Epithelial cell of esophagus (primary cell): ENCODE measurements at regions not wholly inside any gene's neighbourhood (a gene's known extent, or its start where the extent isn't known, plus 50 kb on each side); places are given as distances from the start of the nearest gene placed in this dataset.

Source experiments
- DNase-seq: peaks from one replicate; pipeline ENCODE4 v3.0.0; 2010; ENCODE audit warnings: low read depth
- H3K4me3 ChIP-seq: 2 replicates; pipeline ENCODE4 v1.5.1; 2011; ENCODE audit warnings: mild to moderate bottlenecking, low read length, control low read depth
- TF ChIP-seq, protein P1 (sequence below): IDR thresholded peaks from 2 replicates; pipeline ENCODE4 v1.5.1; 2011; ENCODE audit warnings: low read depth, mild to moderate bottlenecking, low read length, control low read depth, inconsistent platforms; ENCODE audit not compliant: insufficient read depth; ENCODE audit errors: missing control alignments

- no peak overlapping the region for H3K4me3 ChIP-seq
- TF ChIP-seq, protein P1, sequence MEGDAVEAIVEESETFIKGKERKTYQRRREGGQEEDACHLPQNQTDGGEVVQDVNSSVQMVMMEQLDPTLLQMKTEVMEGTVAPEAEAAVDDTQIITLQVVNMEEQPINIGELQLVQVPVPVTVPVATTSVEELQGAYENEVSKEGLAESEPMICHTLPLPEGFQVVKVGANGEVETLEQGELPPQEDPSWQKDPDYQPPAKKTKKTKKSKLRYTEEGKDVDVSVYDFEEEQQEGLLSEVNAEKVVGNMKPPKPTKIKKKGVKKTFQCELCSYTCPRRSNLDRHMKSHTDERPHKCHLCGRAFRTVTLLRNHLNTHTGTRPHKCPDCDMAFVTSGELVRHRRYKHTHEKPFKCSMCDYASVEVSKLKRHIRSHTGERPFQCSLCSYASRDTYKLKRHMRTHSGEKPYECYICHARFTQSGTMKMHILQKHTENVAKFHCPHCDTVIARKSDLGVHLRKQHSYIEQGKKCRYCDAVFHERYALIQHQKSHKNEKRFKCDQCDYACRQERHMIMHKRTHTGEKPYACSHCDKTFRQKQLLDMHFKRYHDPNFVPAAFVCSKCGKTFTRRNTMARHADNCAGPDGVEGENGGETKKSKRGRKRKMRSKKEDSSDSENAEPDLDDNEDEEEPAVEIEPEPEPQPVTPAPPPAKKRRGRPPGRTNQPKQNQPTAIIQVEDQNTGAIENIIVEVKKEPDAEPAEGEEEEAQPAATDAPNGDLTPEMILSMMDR, result no peak
- DNase-seq, result no peak
Observed at GRCh38 chr5:2505217-2505616, 246.3 kb downstream of the IRX2 start.

- DNase-seq, result no peak
- TF ChIP-seq, protein P1, result no peak
- H3K4me3 ChIP-seq, result no peak overlapping the region
Observed at GRCh38 chr5:2502970-2503594, 248.4 kb downstream of the IRX2 start.

GRCh38 chr5:2499917-2500316 lies 251.6 kb downstream of the IRX2 start:
- H3K4me3 ChIP-seq, result no peak overlapping the region

DNA sequence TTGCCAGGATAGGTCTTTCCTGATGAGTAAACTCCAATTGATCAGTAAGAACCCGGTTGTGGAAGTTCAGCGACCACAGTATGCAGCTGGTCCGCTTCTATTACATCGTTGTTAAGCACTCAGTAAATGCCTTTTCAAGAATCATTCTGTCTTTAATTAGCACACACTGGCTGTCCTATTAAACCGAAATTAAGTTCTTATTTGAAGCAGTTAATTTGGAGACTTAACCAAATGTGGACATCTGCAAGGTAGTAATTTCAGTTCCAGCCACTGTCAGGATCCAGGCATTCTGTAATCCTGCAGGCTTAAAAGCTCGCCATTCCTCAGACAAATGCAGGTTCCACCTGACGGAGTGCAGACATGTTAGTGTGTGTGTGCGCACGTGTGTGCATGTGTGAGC lies 254.6 kb downstream of the IRX2 start:
- TF ChIP-seq, protein P1, result no peak
- no peak for DNase-seq
- H3K4me3 ChIP-seq, result no peak overlapping the region

More at GRCh38 chr5:2499917-2500316, 251.6 kb downstream of the IRX2 start:
- no peak for DNase-seq
- TF ChIP-seq, protein P1, result no peak

GRCh38 chr5:2496126-2496525 lies 255.4 kb downstream of the IRX2 start:
- TF ChIP-seq, protein P1, result no peak
- DNase-seq, result no peak
- H3K4me3 ChIP-seq, result no peak overlapping the region

DNA sequence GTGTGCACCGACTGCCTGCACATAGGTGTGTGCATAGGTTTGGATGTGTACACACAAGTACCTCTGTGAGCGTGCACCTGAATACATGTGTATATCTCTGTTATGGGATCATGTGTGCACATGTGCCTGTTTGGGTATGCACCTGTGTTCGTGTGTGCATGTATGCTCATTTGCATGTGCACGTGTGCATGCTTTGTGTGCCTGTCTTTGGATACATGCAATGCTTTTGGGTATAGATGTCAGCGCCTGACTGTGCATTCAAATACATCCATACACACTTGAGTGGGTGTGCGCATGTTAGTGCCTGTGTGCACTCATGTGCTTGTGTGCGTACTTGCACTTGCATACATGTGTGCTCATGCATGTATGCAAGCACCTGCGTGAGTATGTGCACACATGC lies 258.1 kb downstream of the IRX2 start:
- TF ChIP-seq, protein P1, result no peak
- DNase-seq, result no peak
- H3K4me3 ChIP-seq, result no peak overlapping the region

DNA sequence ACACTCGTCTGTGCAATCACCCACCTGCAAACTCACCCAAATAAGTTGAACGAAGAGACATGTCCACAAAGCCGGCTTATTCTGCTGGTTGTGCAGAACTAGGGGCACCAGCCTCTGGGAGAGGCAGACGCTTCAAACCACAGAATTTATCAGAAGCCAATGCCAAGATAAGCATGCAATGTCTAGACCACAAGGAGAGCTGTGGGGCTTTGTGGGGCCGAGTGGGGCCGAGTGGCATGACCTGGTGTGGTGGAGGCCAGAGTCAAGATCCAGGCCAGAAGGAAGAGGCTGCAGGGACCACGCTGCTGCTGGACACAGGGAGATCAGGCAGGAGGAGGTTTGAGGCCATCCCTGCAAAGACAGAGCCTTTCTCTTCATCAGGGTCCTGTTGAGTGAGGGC lies 259.0 kb downstream of the IRX2 start:
- DNase-seq, result no peak
- TF ChIP-seq, protein P1, result no peak
- no peak overlapping the region for H3K4me3 ChIP-seq
